DOHH2 (cell line): ENCODE measurements at regions not wholly inside any gene's neighbourhood (a gene's known extent, or its start where the extent isn't known, plus 50 kb on each side); places are given as distances from the start of the nearest gene placed in this dataset.

Experiments
- CTCF ChIP-seq: fragments of 200-600 bp; sonication (generic); IDR thresholded peaks from one replicate; pipeline ENCODE4 v1.5.1; 2014; ENCODE audit warnings: antibody characterized with exemption, mild to moderate bottlenecking, low read depth, low read length; ENCODE audit not compliant: poor library complexity, severe bottlenecking
- EZH2phosphoT487 ChIP-seq: fragments of 200-600 bp; sonication (generic); IDR thresholded peaks from 2 replicates; pipeline ENCODE4 v1.6.1; 2017; ENCODE audit warnings: borderline replicate concordance, mild to moderate bottlenecking, antibody characterized with exemption, low read length, moderate library complexity, mixed read lengths

- no peak for TF ChIP-seq CTCF
- TF ChIP-seq EZH2phosphoT487: no peak
These were observed 453.3 kb downstream of the NUF2 start for GRCh38 chr1:163774978-163775620.
